GM21528 (cell line): ENCODE measurements at regions not wholly inside any gene's neighbourhood (a gene's known extent, or its start where the extent isn't known, plus 50 kb on each side); places are given as distances from the start of the nearest gene placed in this dataset.

Experiments used
- ATAC-seq: cut with Tn5 transposase; IDR thresholded peaks from one replicate; pipeline ENCODE4 v1.9.1; 2021; ENCODE audit warnings: mild to moderate bottlenecking, moderate library complexity; ENCODE audit not compliant: unreplicated experiment, low FRiP score

- ATAC-seq, result no peak
Measured at GRCh38 chr5:117691081-117691870, 1116.7 kb upstream of the SEMA6A start.

- ATAC-seq, result no peak
Measured at GRCh38 chr5:117690612-117691011, 1116.0 kb upstream of the SEMA6A start.

DNA sequence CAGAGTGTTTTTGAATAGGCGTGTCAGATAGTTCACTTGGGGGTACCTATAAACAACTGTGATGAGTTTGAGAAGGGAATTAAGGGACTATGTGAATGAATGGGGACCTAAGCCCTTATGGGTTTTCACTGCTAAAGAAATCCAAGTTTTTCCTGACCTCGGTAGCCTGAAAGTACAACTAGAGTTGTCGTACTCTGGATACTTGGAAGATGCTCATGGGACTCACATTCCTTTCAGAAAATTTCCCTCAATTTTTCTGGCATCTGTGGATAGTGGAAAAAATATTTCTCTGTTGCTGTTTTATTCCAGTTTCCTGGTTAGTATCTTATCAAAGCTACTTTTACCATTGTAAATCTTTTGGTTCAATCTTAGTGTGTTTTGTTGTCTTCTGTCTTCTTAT, 1112.3 kb upstream of the SEMA6A start:
- ATAC-seq, result no peak

- ATAC-seq, result no peak
Measured at GRCh38 chr5:117682416-117682815, 1107.8 kb upstream of the SEMA6A start.

DNA sequence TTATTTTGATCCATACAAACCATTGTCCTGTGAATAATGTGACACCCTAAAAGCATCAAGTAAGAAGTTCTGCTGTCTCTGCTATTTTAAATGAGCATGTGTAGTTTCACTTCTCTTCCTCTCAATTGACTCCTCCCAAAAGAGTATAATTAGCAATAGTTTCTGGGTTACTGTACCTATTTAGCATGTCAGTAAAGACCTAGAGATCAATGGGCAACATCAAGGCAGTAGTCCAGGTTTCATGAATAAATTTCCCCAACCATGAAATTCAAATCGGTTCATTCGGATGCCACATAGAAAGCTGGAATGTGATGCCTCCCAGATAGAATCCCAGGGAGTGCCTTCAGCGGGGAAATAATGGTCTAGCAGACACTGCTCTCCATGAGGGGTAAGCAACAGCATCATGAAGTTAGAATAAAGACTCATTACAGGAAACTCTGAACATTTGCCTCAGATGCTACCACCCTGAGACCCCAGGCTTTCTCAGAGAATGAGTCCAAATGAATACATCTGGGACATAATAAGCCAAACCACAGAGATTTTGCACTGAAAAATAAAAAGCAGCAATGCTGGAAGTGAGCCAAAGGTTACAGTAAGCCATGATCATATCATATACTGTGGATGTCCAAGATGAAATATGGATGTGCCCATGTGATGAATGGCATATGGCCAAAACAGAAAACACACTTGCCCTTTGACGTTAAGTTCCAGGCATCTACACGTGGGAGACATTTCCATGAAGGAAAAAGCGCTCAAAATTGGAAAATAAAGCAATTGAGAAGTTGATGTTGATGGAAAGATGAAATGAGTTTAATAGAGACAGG, 1107.0 kb upstream of the SEMA6A start:
- no peak for ATAC-seq

DNA sequence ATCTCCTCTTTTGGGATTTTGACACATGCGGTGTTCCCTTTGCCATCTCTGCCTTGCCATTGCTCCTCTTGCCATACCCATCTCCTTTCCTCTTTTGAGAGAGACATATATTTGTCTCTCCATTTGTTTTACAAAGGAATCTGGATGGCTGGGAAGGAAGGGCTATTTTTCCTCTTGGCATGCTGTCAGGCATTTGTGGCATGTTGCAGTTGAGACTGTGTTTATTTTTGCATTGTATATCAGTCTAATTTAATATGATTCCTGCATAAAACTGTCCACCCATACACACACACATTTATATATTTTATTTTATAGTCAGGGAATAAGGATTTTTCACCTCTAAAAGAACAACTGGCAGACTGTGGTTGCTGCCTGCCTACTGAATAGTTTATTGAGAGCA, 1105.8 kb upstream of the SEMA6A start:
- no peak for ATAC-seq

GRCh38 chr5:117679046-117679445, 1104.4 kb upstream of the SEMA6A start:
- ATAC-seq, result no peak

GRCh38 chr5:117675646-117676045, 1101.0 kb upstream of the SEMA6A start:
- ATAC-seq, result no peak

GRCh38 chr5:117671551-117671950, 1096.9 kb upstream of the SEMA6A start:
- ATAC-seq, result no peak

DNA sequence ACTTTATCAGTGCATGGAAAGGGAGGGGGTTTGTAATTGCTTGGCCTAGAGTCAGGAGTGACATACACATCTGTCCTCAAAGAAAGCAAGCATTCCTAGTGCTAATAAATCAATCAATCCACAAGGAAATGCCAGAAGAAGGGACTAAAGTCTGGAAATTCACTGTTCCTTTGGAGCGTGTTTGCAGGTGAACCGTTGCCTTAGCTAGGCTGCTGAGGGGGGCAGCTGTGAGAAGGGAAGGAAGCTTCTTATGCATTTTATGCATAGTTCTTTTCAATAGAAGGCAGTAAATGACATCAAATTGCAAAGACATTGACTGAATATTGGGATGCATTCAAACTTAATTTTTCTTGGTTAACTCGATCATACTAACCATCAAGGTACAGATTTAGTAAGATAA, 1092.5 kb upstream of the SEMA6A start:
- no peak for ATAC-seq

GRCh38 chr5:117665121-117665520, 1090.5 kb upstream of the SEMA6A start:
- ATAC-seq, result no peak

GRCh38 chr5:117662361-117662760, 1087.7 kb upstream of the SEMA6A start:
- ATAC-seq, result no peak

- ATAC-seq, result no peak
Measured at GRCh38 chr5:117657541-117657940, 1082.9 kb upstream of the SEMA6A start.

GRCh38 chr5:117652958-117653280, 1078.3 kb upstream of the SEMA6A start:
- ATAC-seq, result no peak

DNA sequence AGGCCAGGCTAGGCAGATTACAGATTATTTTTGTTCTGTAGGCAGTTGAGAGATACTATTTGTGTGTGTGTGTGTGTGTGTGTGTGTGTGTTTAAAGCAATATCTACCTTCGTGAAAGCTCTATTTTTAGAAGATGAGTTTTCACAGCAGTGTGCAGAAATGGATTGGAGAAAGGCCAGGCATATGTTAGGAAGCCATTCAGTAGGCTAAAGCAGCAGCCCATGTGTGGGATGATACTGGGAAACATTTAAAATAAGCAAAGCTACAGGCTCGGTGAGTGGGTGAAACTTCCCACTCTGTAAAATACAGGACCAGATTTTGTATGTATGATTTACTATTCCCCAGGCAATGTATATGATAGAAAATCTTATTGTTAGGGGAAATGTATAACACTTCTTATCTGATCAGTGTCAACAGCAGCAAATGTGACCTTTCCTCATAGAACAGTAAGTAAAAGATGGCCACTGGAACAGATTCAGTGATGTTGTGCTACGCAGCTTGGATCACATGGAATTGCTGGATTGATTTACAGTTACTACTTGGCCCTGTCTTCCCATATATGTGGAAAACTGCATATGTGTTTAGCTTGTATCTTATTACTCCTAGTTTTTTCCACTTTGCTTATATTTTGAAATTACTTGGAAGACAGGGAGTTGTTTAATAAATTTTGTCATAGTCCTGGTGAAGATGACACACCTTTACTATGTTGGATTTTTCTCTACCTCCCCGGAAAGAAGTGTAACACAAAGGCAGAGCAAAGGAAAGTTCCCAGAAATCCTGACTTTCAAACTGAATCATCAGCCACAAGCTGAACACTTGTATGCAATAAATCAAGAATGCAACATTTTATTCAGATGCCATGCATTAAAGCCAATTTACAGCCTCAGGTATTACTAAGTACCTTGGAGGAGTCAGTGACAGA, 1077.7 kb upstream of the SEMA6A start:
- ATAC-seq, result no peak

DNA sequence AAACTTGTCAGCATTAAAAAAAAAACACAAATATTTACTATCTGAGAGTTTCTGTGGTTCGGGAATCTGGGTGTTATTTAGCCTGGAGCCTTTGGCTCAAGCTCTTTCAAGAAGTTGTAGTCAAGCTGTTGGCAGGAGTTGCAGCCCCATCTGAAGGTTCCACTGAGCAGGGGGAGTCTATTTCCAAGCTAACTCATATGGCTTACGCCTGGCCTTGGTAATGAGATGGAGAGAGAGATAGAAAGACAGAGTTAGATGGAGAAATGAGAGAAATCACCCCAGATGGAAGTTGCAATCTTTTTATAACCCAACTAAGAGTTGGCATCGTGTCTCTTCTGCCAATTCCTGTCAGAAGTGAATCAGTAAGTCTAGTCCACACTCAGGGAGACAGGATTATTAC, 1075.2 kb upstream of the SEMA6A start:
- ATAC-seq, result no peak

- no peak for ATAC-seq
Measured at GRCh38 chr5:117645400-117645799, 1070.8 kb upstream of the SEMA6A start.

GRCh38 chr5:117638581-117638980, 1064.0 kb upstream of the SEMA6A start:
- ATAC-seq, result no peak

GRCh38 chr5:117633093-117633492, 1058.5 kb upstream of the SEMA6A start:
- no peak for ATAC-seq

GRCh38 chr5:117624201-117624600, 1049.6 kb upstream of the SEMA6A start:
- no peak for ATAC-seq
